Ectodermal cell (in vitro differentiated cells): ENCODE measurements at regions not wholly inside any gene's neighbourhood (a gene's known extent, or its start where the extent isn't known, plus 50 kb on each side); places are given as distances from the start of the nearest gene placed in this dataset.
"Not testable (repeated sequence)": the region's sequence is repeated elsewhere in the genome, so short reads cannot be mapped to it uniquely, and the experiment has no call there.

Experiments
- H3K27ac ChIP-seq: 2 replicates; pipeline ENCODE4 v1.7.0; 2013; ENCODE audit warnings: mild to moderate bottlenecking, low read depth, low read length; ENCODE audit not compliant: insufficient read depth, poor library complexity, severe bottlenecking
- H3K27me3 ChIP-seq: 2 replicates; pipeline ENCODE4 v1.7.0; 2013; ENCODE audit warnings: mild to moderate bottlenecking, low read length; ENCODE audit not compliant: insufficient read depth, control insufficient read depth, poor library complexity, severe bottlenecking
- H3K36me3 ChIP-seq: one replicate; pipeline ENCODE4 v1.7.0; 2013; ENCODE audit warnings: low read length; ENCODE audit not compliant: control insufficient read depth, insufficient read depth
- H3K4me1 ChIP-seq: one replicate; pipeline ENCODE4 v1.7.0; 2013; ENCODE audit warnings: low read length; ENCODE audit not compliant: control insufficient read depth, insufficient read depth
- H3K4me3 ChIP-seq: 2 replicates; pipeline ENCODE4 v1.7.0; 2013; ENCODE audit warnings: low read depth, low read length, control low read depth; ENCODE audit not compliant: insufficient read depth
- H3K9me3 ChIP-seq: 2 replicates; pipeline ENCODE4 v1.7.0; 2013; ENCODE audit warnings: mild to moderate bottlenecking, low read length, moderate library complexity; ENCODE audit not compliant: control insufficient read depth
- WGBS, 2 experiments: methylation state at CpG; one replicate each; pipeline ENCODE4 v1.1.7; 2013; ENCODE audit warnings: missing lambda C conversion rate in 2 of 2; 5-methylcytosine and 5-hydroxymethylcytosine counted together

- Histone ChIP-seq H3K27ac (no peak overlapping the region), H3K4me3 (no peak overlapping the region), H3K27me3 (no peaks in the 10 kb centered on the region), H3K4me1 (no peaks in the 10 kb centered on the region), H3K36me3 (no peaks in the 10 kb centered on the region), H3K9me3 (no peaks in the 10 kb centered on the region)
- WGBS, 2 experiments: 90 to 97% methylated on average over 2 of the region's 2 CpGs
These were observed 289.6 kb downstream of the ZIC3 start for GRCh38 chrX:137855490-137855889.

- Histone ChIP-seq H3K4me1 (no peaks in the 10 kb centered on the region), H3K4me3 (no peak overlapping the region), H3K36me3 (no peaks in the 10 kb centered on the region), H3K27ac (no peak overlapping the region), H3K9me3 (no peaks in the 10 kb centered on the region), H3K27me3 (no peaks in the 10 kb centered on the region)
- 56 to 69% methylated on average over 3 of the region's 3 CpGs for WGBS, 2 experiments
These were observed 292.2 kb downstream of the ZIC3 start for GRCh38 chrX:137858106-137858505.

- Histone ChIP-seq H3K9me3 (no peaks in the 10 kb centered on the region), H3K27ac (no peak overlapping the region), H3K4me1 (no peaks in the 10 kb centered on the region), H3K36me3 (no peaks in the 10 kb centered on the region), H3K4me3 (no peak overlapping the region), H3K27me3 (no peaks in the 10 kb centered on the region)
- WGBS, 2 experiments: 60 to 63% methylated on average over 1 of the region's 3 CpGs
These were observed 312.5 kb downstream of the ZIC3 start for GRCh38 chrX:137878401-137878800.

GRCh38 chrX:137882960-137883359 lies 317.0 kb downstream of the ZIC3 start:
- 88 to 95% methylated on average over 2 of the region's 2 CpGs for WGBS, 2 experiments
- Histone ChIP-seq H3K27me3 (no peaks in the 10 kb centered on the region), H3K36me3 (no peaks in the 10 kb centered on the region), H3K4me1 (no peaks in the 10 kb centered on the region), H3K9me3 (no peaks in the 10 kb centered on the region), H3K27ac (no peak overlapping the region), H3K4me3 (no peak overlapping the region)

DNA sequence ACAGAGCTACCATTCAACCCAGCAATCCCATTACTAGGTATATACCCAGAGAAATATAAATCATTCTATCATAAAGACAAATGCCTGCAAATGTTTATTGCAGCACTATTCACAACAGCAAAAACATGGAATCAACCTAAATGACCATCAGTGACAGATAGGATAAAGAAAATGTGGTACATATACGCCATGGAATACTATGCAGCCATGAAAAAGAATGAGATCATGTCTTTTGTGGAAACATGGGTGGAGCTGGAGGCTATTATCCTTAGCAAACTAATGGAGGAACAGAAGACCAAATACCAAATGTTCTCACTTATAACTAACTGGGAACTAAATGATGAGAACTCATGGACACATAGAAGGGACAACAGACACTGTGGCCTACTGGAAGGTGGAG lies 318.9 kb downstream of the ZIC3 start:
- not testable (repeated sequence) for H3K27me3 ChIP-seq, H3K36me3 ChIP-seq, H3K9me3 ChIP-seq, H3K4me1 ChIP-seq, H3K4me3 ChIP-seq, H3K27ac ChIP-seq
- 83 to 100% methylated on average over 1 of the region's 1 CpG for WGBS, 2 experiments

GRCh38 chrX:137891431-137891830 lies 325.5 kb downstream of the ZIC3 start:
- 93 to 96% methylated on average over 2 to 3 of the region's 3 CpGs for WGBS, 2 experiments
- Histone ChIP-seq H3K36me3 (no peaks in the 10 kb centered on the region), H3K27me3 (no peaks in the 10 kb centered on the region), H3K4me3 (no peak overlapping the region), H3K27ac (no peak overlapping the region), H3K9me3 (no peaks in the 10 kb centered on the region), H3K4me1 (no peaks in the 10 kb centered on the region)

DNA sequence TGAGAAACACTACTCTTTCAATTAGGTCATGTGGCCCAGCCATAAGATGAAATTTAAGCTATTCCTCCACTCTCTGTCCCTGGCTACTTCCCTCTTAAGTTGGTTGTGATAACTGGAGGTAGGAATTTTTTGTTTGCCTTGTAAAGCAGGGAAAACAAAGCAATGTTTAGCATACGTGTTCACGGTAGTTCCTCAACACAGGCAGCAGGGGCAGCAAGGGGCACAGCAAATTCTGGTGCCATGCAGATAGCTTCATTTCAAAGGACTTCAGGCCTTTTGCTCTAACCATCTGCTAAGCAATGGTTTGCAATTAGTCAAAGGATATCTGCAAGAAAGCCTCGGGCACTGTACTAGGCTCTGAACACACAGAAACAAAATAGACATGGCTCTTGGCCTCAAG lies 330.2 kb downstream of the ZIC3 start:
- no peak overlapping the region for H3K27ac ChIP-seq
- no peaks in the 10 kb centered on the region for H3K27me3 ChIP-seq
- no peaks in the 10 kb centered on the region for H3K4me1 ChIP-seq
- H3K36me3 ChIP-seq: no peaks in the 10 kb centered on the region
- H3K9me3 ChIP-seq: no peaks in the 10 kb centered on the region
- 78 to 81% methylated on average over 3 of the region's 3 CpGs for WGBS, 2 experiments
- H3K4me3 ChIP-seq: no peak overlapping the region

- Histone ChIP-seq H3K27me3 (no peaks in the 10 kb centered on the region), H3K27ac (no peak overlapping the region)
These were observed 349.5 kb downstream of the ZIC3 start for GRCh38 chrX:137915466-137915865.

GRCh38 chrX:137916090-137916746 lies 350.3 kb downstream of the ZIC3 start:
- H3K9me3 ChIP-seq: no peaks in the 10 kb centered on the region
- no peak overlapping the region for H3K4me3 ChIP-seq
- no peaks in the 10 kb centered on the region for H3K36me3 ChIP-seq
- H3K27me3 ChIP-seq: no peaks in the 10 kb centered on the region
- WGBS, 2 experiments: 60 to 76% methylated on average over 5 to 6 of the region's 6 CpGs
- peaks cover 8% of the 10 kb centered on the region for H3K4me1 ChIP-seq
- no peak overlapping the region for H3K27ac ChIP-seq

More at GRCh38 chrX:137915466-137915865, 349.5 kb downstream of the ZIC3 start:
- Histone ChIP-seq H3K4me3 (no peak overlapping the region), H3K36me3 (no peaks in the 10 kb centered on the region), H3K4me1 (peaks cover 8% of the 10 kb centered on the region), H3K9me3 (no peaks in the 10 kb centered on the region)
- WGBS, 2 experiments: 78 to 100% methylated on average over 1 to 3 of the region's 3 CpGs

GRCh38 chrX:137926090-137926489 lies 360.2 kb downstream of the ZIC3 start:
- Histone ChIP-seq H3K4me3 (no peak overlapping the region), H3K4me1 (no peaks in the 10 kb centered on the region), H3K27ac (no peak overlapping the region), H3K36me3 (no peaks in the 10 kb centered on the region), H3K9me3 (no peaks in the 10 kb centered on the region), H3K27me3 (no peaks in the 10 kb centered on the region)
- 40 to 70% methylated on average over 1 of the region's 1 CpG for WGBS, 2 experiments

DNA sequence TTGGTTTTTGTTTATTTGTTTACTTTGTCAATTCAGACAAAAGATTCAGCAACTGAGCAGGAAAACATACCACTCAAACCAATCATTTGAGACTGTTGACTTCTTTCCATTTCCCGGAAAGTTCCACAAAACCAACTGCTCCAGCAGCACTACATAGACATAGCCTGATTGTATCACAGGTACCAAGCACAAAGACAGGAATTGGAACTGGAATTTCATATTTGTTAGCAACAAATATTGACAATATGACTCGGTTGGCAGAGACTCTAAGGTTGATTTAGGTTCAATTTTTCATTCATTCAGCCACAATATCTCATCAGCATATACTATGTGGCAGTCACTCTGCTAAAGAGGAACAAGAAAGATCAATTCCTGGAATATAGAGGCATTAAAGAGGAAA lies 364.0 kb downstream of the ZIC3 start:
- H3K4me3 ChIP-seq: no peak overlapping the region

More for the DNA sequence above, 364.0 kb downstream of the ZIC3 start:
- 80% methylated on average over 2 of the region's 2 CpGs; no CpG with 5 or more reads in 1 of the 2 experiments for WGBS, 2 experiments
- H3K4me1 ChIP-seq: no peaks in the 10 kb centered on the region
- no peaks in the 10 kb centered on the region for H3K36me3 ChIP-seq
- no peaks in the 10 kb centered on the region for H3K9me3 ChIP-seq
- H3K27ac ChIP-seq: no peak overlapping the region
- no peaks in the 10 kb centered on the region for H3K27me3 ChIP-seq
